ENCODE measurements at regions not wholly inside any gene's neighbourhood (a gene's known extent, or its start where the extent isn't known, plus 50 kb on each side); places are given as distances from the start of the nearest gene placed in this dataset.

DNA sequence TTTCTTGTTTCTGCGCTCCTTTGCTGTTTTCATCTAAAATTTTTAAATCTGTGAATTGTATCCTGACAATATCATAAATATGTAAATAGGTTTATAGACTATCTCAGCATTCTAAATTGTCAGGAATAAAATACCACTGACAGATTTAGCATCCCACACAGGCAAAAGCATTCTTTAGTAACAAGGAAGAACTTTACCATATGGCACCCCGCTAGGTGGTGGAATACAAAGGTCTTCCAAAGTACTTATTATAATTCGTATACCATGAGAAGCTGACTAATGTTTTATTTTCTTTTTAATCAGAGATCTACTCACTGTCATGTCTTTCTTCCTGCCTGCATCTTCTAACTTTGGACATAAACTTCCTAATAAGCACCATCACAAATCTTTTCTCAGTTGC is 328.8 kb upstream of the NOVA1 start:
- no peaks in the 10 kb centered on the region for H3K36me3 ChIP-seq (ENCODE audit: control insufficient read depth in 4 of 4, insufficient read depth in 4 of 4, low read length in 3 of 4)
- no CpG with 5 or more reads among the region's 3 CpGs for whole genome bisulfite sequencing (ENCODE audit: insufficient coverage)
- no peaks in the 10 kb centered on the region for H3K4me1 ChIP-seq (ENCODE audit: control extremely low read depth in 1 of 4, control insufficient read depth in 4 of 4, insufficient read depth in 4 of 4, low read length in 3 of 4)
- H3K9me3 ChIP-seq (ENCODE audit: control extremely low read depth in 1 of 5, control insufficient read depth in 4 of 5, insufficient read depth in 2 of 5, low read depth in 1 of 5, low read length in 4 of 5), result no peaks in the 10 kb centered on the region
- no peak overlapping the region for H3K4me3 ChIP-seq (ENCODE audit: control insufficient read depth in 1 of 7, extremely low read depth in 1 of 7, insufficient read depth in 4 of 7, low read depth in 2 of 7, low read length in 6 of 7)
- ChIA-PET CTCF (no interaction called here), POLR2A (no interaction called here)
- H3K27ac ChIP-seq (ENCODE audit: insufficient read depth in 1 of 2, low read depth in 1 of 2, low read length in 2 of 2, poor library complexity in 1 of 2, severe bottlenecking in 2 of 2), result no peak overlapping the region
- H3K27me3 ChIP-seq (replicated peaks in 2 of 5; ENCODE audit: control insufficient read depth in 4 of 5, insufficient read depth in 5 of 5, low read length in 4 of 5), result no peaks in the 10 kb centered on the region
- DNase-seq, result no peak

DNA sequence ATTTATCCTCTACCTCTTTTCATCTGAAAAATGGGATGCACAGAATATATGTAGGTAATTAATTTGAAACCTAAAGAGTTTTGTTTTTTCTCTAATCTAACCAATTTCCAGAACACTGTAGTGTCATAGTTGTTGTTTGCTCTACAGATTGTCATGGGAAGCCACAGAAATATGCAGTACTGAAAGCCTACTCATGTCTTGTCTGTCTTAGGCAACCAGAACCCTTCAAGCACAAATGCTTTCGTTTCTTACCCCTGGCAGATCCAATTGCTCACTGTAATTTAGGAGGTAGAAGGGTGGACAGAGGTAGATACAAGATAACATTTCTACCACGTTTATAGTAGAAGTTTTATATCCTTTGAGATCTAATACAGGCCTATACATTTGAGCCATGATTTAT is 330.2 kb upstream of the NOVA1 start:
- WGBS (ENCODE audit: insufficient coverage), result no CpG with 5 or more reads among the region's 2 CpGs
- no peaks in the 10 kb centered on the region for H3K9me3 ChIP-seq (ENCODE audit: control extremely low read depth in 1 of 5, control insufficient read depth in 4 of 5, insufficient read depth in 2 of 5, low read depth in 1 of 5, low read length in 4 of 5)
- CTCF ChIA-PET, result no interaction called here

DNA sequence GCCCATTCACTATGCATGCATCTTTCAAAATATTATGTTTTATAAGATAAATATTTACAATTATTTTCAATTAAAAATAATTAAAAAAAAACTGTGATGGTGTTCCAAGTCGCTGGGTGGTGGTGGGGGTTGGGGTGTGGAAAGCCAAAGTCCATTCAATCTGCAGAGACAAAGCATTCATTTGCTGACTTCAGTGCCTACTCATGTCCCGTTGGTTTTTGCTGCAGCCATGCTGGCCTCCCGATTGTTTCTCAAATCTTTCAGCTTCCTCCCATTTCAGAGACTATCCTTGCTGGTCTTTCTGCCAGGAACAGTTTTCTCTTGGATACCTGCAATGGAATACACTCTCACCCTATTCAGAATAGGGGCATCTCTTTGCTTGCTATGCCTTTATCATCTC is 331.5 kb upstream of the NOVA1 start:
- WGBS (ENCODE audit: insufficient coverage), result 94% methylated on average over 2 of the region's 3 CpGs
- no peaks in the 10 kb centered on the region for H3K36me3 ChIP-seq (ENCODE audit: control insufficient read depth in 4 of 4, insufficient read depth in 4 of 4, low read length in 3 of 4)
- ChIA-PET CTCF (no interaction called here), POLR2A (no interaction called here)
- no peak for DNase-seq
- no peaks in the 10 kb centered on the region for H3K27me3 ChIP-seq (replicated peaks in 2 of 5; ENCODE audit: control insufficient read depth in 4 of 5, insufficient read depth in 5 of 5, low read length in 4 of 5)
- no peaks in the 10 kb centered on the region for H3K9me3 ChIP-seq (ENCODE audit: control extremely low read depth in 1 of 5, control insufficient read depth in 4 of 5, insufficient read depth in 2 of 5, low read depth in 1 of 5, low read length in 4 of 5)
- no peaks in the 10 kb centered on the region for H3K4me1 ChIP-seq (ENCODE audit: control extremely low read depth in 1 of 4, control insufficient read depth in 4 of 4, insufficient read depth in 4 of 4, low read length in 3 of 4)
- no peak overlapping the region for H3K4me3 ChIP-seq (ENCODE audit: control insufficient read depth in 1 of 7, extremely low read depth in 1 of 7, insufficient read depth in 4 of 7, low read depth in 2 of 7, low read length in 6 of 7)
- no peak overlapping the region for H3K27ac ChIP-seq (ENCODE audit: insufficient read depth in 1 of 2, low read depth in 1 of 2, low read length in 2 of 2, poor library complexity in 1 of 2, severe bottlenecking in 2 of 2)

More for the DNA sequence above, 330.2 kb upstream of the NOVA1 start:
- Histone ChIP-seq H3K4me3 (ENCODE audit: control insufficient read depth in 1 of 7, extremely low read depth in 1 of 7, insufficient read depth in 4 of 7, low read depth in 2 of 7, low read length in 6 of 7) (no peak overlapping the region), H3K27ac (ENCODE audit: insufficient read depth in 1 of 2, low read depth in 1 of 2, low read length in 2 of 2, poor library complexity in 1 of 2, severe bottlenecking in 2 of 2) (no peak overlapping the region), H3K4me1 (ENCODE audit: control extremely low read depth in 1 of 4, control insufficient read depth in 4 of 4, insufficient read depth in 4 of 4, low read length in 3 of 4) (no peaks in the 10 kb centered on the region), H3K27me3 (replicated peaks in 2 of 5; ENCODE audit: control insufficient read depth in 4 of 5, insufficient read depth in 5 of 5, low read length in 4 of 5) (no peaks in the 10 kb centered on the region), H3K36me3 (ENCODE audit: control insufficient read depth in 4 of 4, insufficient read depth in 4 of 4, low read length in 3 of 4) (no peaks in the 10 kb centered on the region)
- POLR2A ChIA-PET, result no interaction called here
- DNase-seq, result no peak

DNA sequence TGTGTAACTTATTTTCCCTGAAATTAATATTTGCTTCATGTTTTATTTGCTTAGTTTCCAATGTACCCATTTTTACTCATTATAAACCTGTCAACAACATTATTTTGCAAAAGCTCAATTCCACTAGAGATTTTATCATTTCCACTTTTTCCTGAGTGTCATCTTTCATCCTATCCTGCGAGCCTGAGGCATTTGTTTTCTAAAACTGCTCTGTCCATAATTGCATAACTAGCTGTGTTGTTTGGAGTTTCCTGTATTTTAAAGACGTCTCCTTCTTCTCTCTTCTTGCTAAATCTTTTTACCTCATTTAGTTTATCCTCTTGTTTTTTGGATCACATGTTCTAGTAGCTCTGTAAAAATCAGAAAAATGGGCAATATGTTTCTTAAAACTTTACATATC is 332.7 kb upstream of the NOVA1 start:
- no peaks in the 10 kb centered on the region for H3K36me3 ChIP-seq (ENCODE audit: control insufficient read depth in 4 of 4, insufficient read depth in 4 of 4, low read length in 3 of 4)
- ChIA-PET POLR2A (no interaction called here), CTCF (no interaction called here)
- no peaks in the 10 kb centered on the region for H3K27me3 ChIP-seq (replicated peaks in 2 of 5; ENCODE audit: control insufficient read depth in 4 of 5, insufficient read depth in 5 of 5, low read length in 4 of 5)
- no peaks in the 10 kb centered on the region for H3K4me1 ChIP-seq (ENCODE audit: control extremely low read depth in 1 of 4, control insufficient read depth in 4 of 4, insufficient read depth in 4 of 4, low read length in 3 of 4)
- H3K4me3 ChIP-seq (ENCODE audit: control insufficient read depth in 1 of 7, extremely low read depth in 1 of 7, insufficient read depth in 4 of 7, low read depth in 2 of 7, low read length in 6 of 7), result no peak overlapping the region
- DNase-seq, result no peak
- H3K27ac ChIP-seq (ENCODE audit: insufficient read depth in 1 of 2, low read depth in 1 of 2, low read length in 2 of 2, poor library complexity in 1 of 2, severe bottlenecking in 2 of 2), result no peak overlapping the region
- H3K9me3 ChIP-seq (ENCODE audit: control extremely low read depth in 1 of 5, control insufficient read depth in 4 of 5, insufficient read depth in 2 of 5, low read depth in 1 of 5, low read length in 4 of 5), result no peaks in the 10 kb centered on the region
- WGBS (ENCODE audit: insufficient coverage), result no CpG with 5 or more reads among the region's 2 CpGs

DNA sequence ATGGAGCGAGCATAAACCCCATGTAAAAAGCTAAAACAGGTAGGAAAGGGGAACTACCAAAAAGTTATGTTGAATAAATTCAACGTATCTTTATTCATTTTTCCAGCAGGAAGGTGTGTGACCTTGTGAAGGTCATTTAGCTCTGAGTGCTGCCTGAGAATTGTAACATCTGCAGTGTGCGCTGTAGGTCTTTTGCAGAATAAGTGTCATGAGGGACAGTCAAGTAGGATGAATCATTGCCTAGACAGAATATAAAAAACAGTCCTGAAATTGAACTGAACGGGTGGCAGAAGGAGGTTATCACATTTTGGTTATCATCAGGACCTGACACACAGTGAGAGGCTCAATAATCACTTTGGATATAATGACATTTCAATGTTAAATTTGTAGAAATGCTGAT is 334.8 kb upstream of the NOVA1 start:
- ChIA-PET POLR2A (no interaction called here), CTCF (no interaction called here)
- Histone ChIP-seq H3K36me3 (ENCODE audit: control insufficient read depth in 4 of 4, insufficient read depth in 4 of 4, low read length in 3 of 4) (no peaks in the 10 kb centered on the region), H3K4me3 (ENCODE audit: control insufficient read depth in 1 of 7, extremely low read depth in 1 of 7, insufficient read depth in 4 of 7, low read depth in 2 of 7, low read length in 6 of 7) (no peak overlapping the region), H3K27ac (ENCODE audit: insufficient read depth in 1 of 2, low read depth in 1 of 2, low read length in 2 of 2, poor library complexity in 1 of 2, severe bottlenecking in 2 of 2) (no peak overlapping the region), H3K27me3 (replicated peaks in 2 of 5; ENCODE audit: control insufficient read depth in 4 of 5, insufficient read depth in 5 of 5, low read length in 4 of 5) (no peaks in the 10 kb centered on the region), H3K9me3 (ENCODE audit: control extremely low read depth in 1 of 5, control insufficient read depth in 4 of 5, insufficient read depth in 2 of 5, low read depth in 1 of 5, low read length in 4 of 5) (no peaks in the 10 kb centered on the region), H3K4me1 (ENCODE audit: control extremely low read depth in 1 of 4, control insufficient read depth in 4 of 4, insufficient read depth in 4 of 4, low read length in 3 of 4) (no peaks in the 10 kb centered on the region)
- WGBS (ENCODE audit: insufficient coverage), result 90% methylated on average over 4 of the region's 4 CpGs
- no peak for DNase-seq

DNA sequence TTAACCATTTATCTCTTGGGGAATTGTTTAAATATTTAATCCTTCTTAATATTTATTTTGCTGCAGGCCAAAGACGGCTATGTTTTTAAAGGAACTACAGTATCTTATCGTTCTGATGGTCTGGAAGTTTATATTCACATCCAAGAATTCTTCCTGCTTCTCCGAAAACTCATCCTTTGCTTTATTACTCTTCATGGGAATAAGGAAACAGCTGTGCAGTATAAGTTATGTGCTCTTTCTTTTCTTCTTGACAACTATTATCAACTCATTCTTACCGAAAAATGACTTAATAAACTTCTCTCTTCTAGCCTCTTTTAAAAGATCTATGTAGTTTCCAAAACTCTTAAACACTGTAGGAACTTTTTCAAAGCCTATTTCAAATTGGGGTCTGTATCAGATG is 335.6 kb upstream of the NOVA1 start:
- ChIA-PET POLR2A (no interaction called here), CTCF (no interaction called here)
- Histone ChIP-seq H3K27me3 (replicated peaks in 2 of 5; ENCODE audit: control insufficient read depth in 4 of 5, insufficient read depth in 5 of 5, low read length in 4 of 5) (no peaks in the 10 kb centered on the region), H3K27ac (ENCODE audit: insufficient read depth in 1 of 2, low read depth in 1 of 2, low read length in 2 of 2, poor library complexity in 1 of 2, severe bottlenecking in 2 of 2) (no peak overlapping the region), H3K4me1 (ENCODE audit: control extremely low read depth in 1 of 4, control insufficient read depth in 4 of 4, insufficient read depth in 4 of 4, low read length in 3 of 4) (no peaks in the 10 kb centered on the region), H3K9me3 (ENCODE audit: control extremely low read depth in 1 of 5, control insufficient read depth in 4 of 5, insufficient read depth in 2 of 5, low read depth in 1 of 5, low read length in 4 of 5) (no peaks in the 10 kb centered on the region), H3K36me3 (ENCODE audit: control insufficient read depth in 4 of 4, insufficient read depth in 4 of 4, low read length in 3 of 4) (no peaks in the 10 kb centered on the region), H3K4me3 (ENCODE audit: control insufficient read depth in 1 of 7, extremely low read depth in 1 of 7, insufficient read depth in 4 of 7, low read depth in 2 of 7, low read length in 6 of 7) (no peak overlapping the region)
- 100% methylated on average over 2 of the region's 4 CpGs for WGBS (ENCODE audit: insufficient coverage)
- no peak for DNase-seq

DNA sequence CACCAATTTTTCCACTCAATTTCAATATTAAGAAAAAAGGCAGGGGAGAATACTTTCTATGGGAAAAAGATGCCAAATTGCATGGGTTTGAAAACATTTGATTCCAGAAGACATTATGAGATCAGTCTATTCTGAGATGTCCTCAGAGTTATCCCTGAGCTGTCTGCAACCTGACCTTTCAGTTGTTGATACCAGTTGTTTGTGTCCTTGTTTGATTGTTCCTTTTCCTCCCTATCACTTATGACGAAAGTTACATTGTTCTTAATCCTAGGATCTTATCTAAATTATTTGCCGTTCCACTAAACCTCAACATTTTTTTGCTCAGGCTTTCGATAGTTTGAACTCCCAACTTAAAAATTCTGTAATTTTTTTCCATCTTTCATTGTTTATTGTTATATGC is 336.3 kb upstream of the NOVA1 start:
- no peaks in the 10 kb centered on the region for H3K27me3 ChIP-seq (replicated peaks in 2 of 5; ENCODE audit: control insufficient read depth in 4 of 5, insufficient read depth in 5 of 5, low read length in 4 of 5)
- ChIA-PET POLR2A (no interaction called here), CTCF (no interaction called here)
- no peak for DNase-seq
- WGBS (ENCODE audit: insufficient coverage), result no CpG with 5 or more reads among the region's 3 CpGs
- H3K36me3 ChIP-seq (ENCODE audit: control insufficient read depth in 4 of 4, insufficient read depth in 4 of 4, low read length in 3 of 4), result no peaks in the 10 kb centered on the region
- H3K4me1 ChIP-seq (ENCODE audit: control extremely low read depth in 1 of 4, control insufficient read depth in 4 of 4, insufficient read depth in 4 of 4, low read length in 3 of 4), result no peaks in the 10 kb centered on the region
- no peak overlapping the region for H3K4me3 ChIP-seq (ENCODE audit: control insufficient read depth in 1 of 7, extremely low read depth in 1 of 7, insufficient read depth in 4 of 7, low read depth in 2 of 7, low read length in 6 of 7)
- no peaks in the 10 kb centered on the region for H3K9me3 ChIP-seq (ENCODE audit: control extremely low read depth in 1 of 5, control insufficient read depth in 4 of 5, insufficient read depth in 2 of 5, low read depth in 1 of 5, low read length in 4 of 5)
- H3K27ac ChIP-seq (ENCODE audit: insufficient read depth in 1 of 2, low read depth in 1 of 2, low read length in 2 of 2, poor library complexity in 1 of 2, severe bottlenecking in 2 of 2), result no peak overlapping the region

DNA sequence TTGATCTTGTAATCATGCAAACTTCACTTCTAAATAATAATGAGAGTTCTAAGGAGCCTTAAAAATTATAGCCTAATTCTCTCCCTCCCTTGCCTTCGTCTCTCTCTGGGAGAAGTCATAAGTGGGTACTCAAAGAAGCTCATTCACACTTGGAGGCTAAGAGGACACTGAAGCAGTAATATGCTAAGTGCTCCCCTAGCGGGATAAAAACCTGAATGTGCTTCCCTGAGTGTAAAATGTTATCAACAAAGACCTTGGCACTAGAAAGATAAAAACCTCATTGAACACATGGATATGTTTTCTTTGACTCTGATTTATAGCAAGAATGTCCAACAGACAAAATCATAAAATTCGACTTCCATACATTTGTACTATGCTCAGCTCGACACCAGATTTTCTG is 337.9 kb upstream of the NOVA1 start:
- ChIA-PET CTCF (no interaction called here), POLR2A (no interaction called here)
- no CpG with 5 or more reads among the region's 4 CpGs for WGBS (ENCODE audit: insufficient coverage)
- no peaks in the 10 kb centered on the region for H3K4me1 ChIP-seq (ENCODE audit: control extremely low read depth in 1 of 4, control insufficient read depth in 4 of 4, insufficient read depth in 4 of 4, low read length in 3 of 4)
- H3K27me3 ChIP-seq (replicated peaks in 2 of 5; ENCODE audit: control insufficient read depth in 4 of 5, insufficient read depth in 5 of 5, low read length in 4 of 5), result no peaks in the 10 kb centered on the region
- no peaks in the 10 kb centered on the region for H3K9me3 ChIP-seq (ENCODE audit: control extremely low read depth in 1 of 5, control insufficient read depth in 4 of 5, insufficient read depth in 2 of 5, low read depth in 1 of 5, low read length in 4 of 5)
- H3K27ac ChIP-seq (ENCODE audit: insufficient read depth in 1 of 2, low read depth in 1 of 2, low read length in 2 of 2, poor library complexity in 1 of 2, severe bottlenecking in 2 of 2), result no peak overlapping the region
- H3K36me3 ChIP-seq (ENCODE audit: control insufficient read depth in 4 of 4, insufficient read depth in 4 of 4, low read length in 3 of 4), result no peaks in the 10 kb centered on the region
- H3K4me3 ChIP-seq (ENCODE audit: control insufficient read depth in 1 of 7, extremely low read depth in 1 of 7, insufficient read depth in 4 of 7, low read depth in 2 of 7, low read length in 6 of 7), result no peak overlapping the region
- DNase-seq, result no peak
